Type B pancreatic cell (in vitro differentiated cells): ENCODE measurements at regions not wholly inside any gene's neighbourhood (a gene's known extent, or its start where the extent isn't known, plus 50 kb on each side); places are given as distances from the start of the nearest gene placed in this dataset.

Experiments
- DNase-seq: peaks from one replicate; pipeline ENCODE4 v3.0.0; 2021; ENCODE audit warnings: mixed read lengths; ENCODE audit not compliant: unreplicated experiment; ENCODE audit errors: extremely low spot score
- H3K27ac Mint-ChIP-seq: 2 replicates; pipeline ENCODE4 v1.8.0; 2021; ENCODE audit warnings: mild to moderate bottlenecking, mixed read lengths
- H3K27me3 Mint-ChIP-seq: 2 replicates; pipeline ENCODE4 v1.8.0; 2021; ENCODE audit warnings: mixed read lengths
- H3K36me3 Mint-ChIP-seq: 2 replicates; pipeline ENCODE4 v1.8.0; 2021; ENCODE audit warnings: mixed read lengths
- H3K4me1 Mint-ChIP-seq: one replicate; pipeline ENCODE4 v1.8.0; 2021; ENCODE audit warnings: mixed read lengths; ENCODE audit not compliant: unreplicated experiment
- H3K4me3 Mint-ChIP-seq: 2 replicates; pipeline ENCODE4 v1.8.0; 2021; ENCODE audit warnings: mild to moderate bottlenecking, mixed read lengths
- H3K9me3 Mint-ChIP-seq: 2 replicates; pipeline ENCODE4 v1.8.0; 2021; ENCODE audit warnings: mixed read lengths
- CTCF ChIP-seq: fragments of 200-600 bp; sonication (generic); conservative IDR thresholded peaks from 2 replicates; pipeline ENCODE4 v1.5.0; 2021; ENCODE audit warnings: antibody characterized with exemption, mild to moderate bottlenecking

GRCh38 chr13:85501616-85502015 is 297.6 kb downstream of the SLITRK6 start:
- Mint-ChIP-seq H3K4me1 (no peaks in the 10 kb centered on the region), H3K36me3 (no peaks in the 10 kb centered on the region), H3K27me3 (no peaks in the 10 kb centered on the region), H3K9me3 (no peaks in the 10 kb centered on the region), H3K4me3 (no peak overlapping the region), H3K27ac (no peak overlapping the region)
- TF ChIP-seq CTCF = no peak
- DNase-seq = no peak

GRCh38 chr13:85500696-85501256 is 298.4 kb downstream of the SLITRK6 start:
- H3K36me3 Mint-ChIP-seq = no peaks in the 10 kb centered on the region
- H3K4me1 Mint-ChIP-seq = no peaks in the 10 kb centered on the region
- no peak overlapping the region for H3K4me3 Mint-ChIP-seq
- H3K9me3 Mint-ChIP-seq = no peaks in the 10 kb centered on the region
- H3K27me3 Mint-ChIP-seq = no peaks in the 10 kb centered on the region
- H3K27ac Mint-ChIP-seq = no peak overlapping the region
- no peak for TF ChIP-seq CTCF
- no peak for DNase-seq

DNA sequence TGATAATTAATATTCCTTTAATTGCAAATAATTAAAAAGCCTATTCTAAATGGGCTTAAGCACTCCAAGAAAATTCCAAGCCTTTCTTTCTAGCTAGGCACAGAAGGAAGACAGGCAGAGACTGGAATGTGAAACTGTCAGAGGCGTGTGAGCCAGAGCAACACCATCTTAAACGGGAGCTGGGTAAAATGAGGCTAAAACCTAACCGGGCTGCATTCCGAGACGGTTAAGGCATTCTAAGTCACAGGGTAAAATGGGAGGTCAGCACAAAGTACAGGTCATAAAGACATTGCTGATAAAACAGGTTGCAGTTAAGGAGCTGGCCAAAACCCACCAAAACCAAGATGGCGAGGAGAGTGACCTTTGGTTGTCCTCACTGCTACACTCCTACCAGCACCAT is 300.4 kb downstream of the SLITRK6 start:
- no peak for TF ChIP-seq CTCF
- Mint-ChIP-seq H3K36me3 (no peaks in the 10 kb centered on the region), H3K27ac (no peak overlapping the region), H3K4me3 (no peak overlapping the region), H3K9me3 (no peaks in the 10 kb centered on the region), H3K27me3 (no peaks in the 10 kb centered on the region), H3K4me1 (no peaks in the 10 kb centered on the region)
- no peak for DNase-seq

- H3K9me3 Mint-ChIP-seq = no peaks in the 10 kb centered on the region
- no peak for TF ChIP-seq CTCF
- no peaks in the 10 kb centered on the region for H3K36me3 Mint-ChIP-seq
- H3K27me3 Mint-ChIP-seq = no peaks in the 10 kb centered on the region
- no peak overlapping the region for H3K27ac Mint-ChIP-seq
- no peak for DNase-seq
- H3K4me3 Mint-ChIP-seq = no peak overlapping the region
- H3K4me1 Mint-ChIP-seq = no peaks in the 10 kb centered on the region
Observed at GRCh38 chr13:85497652-85498051, 301.6 kb downstream of the SLITRK6 start.

- H3K36me3 Mint-ChIP-seq = no peaks in the 10 kb centered on the region
Observed at GRCh38 chr13:85492283-85492682, 306.9 kb downstream of the SLITRK6 start.

More at GRCh38 chr13:85492283-85492682, 306.9 kb downstream of the SLITRK6 start:
- TF ChIP-seq CTCF = no peak
- Mint-ChIP-seq H3K27me3 (no peaks in the 10 kb centered on the region), H3K9me3 (no peaks in the 10 kb centered on the region), H3K4me3 (no peak overlapping the region), H3K27ac (no peak overlapping the region), H3K4me1 (no peaks in the 10 kb centered on the region)
- no peak for DNase-seq
